ENCODE measurements at regions not wholly inside any gene's neighbourhood (a gene's known extent, or its start where the extent isn't known, plus 50 kb on each side); places are given as distances from the start of the nearest gene placed in this dataset.

DNA sequence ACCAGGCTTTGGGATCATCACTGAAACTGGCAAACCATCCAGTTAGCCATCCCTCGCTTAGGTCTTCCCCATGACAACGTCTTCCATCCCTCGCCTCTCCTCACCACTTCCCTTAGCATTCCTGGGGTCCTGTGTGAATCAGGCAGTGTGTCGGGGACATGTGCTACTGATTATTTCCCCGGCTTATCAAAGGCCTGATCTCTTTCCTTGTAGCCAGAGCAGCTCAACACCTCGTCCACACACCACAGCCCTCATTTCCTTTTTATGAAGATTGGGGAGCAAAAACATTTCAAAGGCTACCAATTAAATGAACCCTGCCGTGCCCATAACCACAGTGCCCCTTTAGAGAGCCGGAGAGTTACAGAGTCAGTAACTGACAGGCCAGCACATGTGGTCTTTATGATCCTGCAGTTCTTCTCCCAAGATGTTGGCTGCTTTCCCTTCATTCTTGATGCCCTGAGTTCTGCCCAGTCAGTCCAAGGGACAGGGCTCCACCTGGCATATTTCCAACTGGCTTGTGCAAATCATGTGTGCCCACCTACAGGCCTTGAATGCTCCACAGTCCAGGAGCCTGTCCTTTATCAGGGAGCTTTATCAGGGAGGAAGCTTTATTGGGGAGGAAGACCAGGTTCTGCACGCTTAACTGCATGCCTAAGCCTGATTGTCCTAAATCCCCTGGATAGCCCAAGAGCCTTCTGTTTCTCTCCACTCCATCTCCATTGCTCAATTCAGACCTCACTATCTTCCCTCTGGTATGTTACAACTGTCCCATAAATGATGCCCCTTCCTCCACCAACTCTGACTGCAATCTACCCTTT, 343.1 kb downstream of the CYRIA start:
- Histone ChIP-seq H3K9me3 (ENCODE audit: control insufficient read depth, insufficient read depth, low read length) (peaks cover 64% of the 10 kb centered on the region), H3K79me1 (ENCODE audit: low read depth in 1 of 2, low read length in 2 of 2) (no peaks in the 10 kb centered on the region), H2AK9ac (replicated peaks; ENCODE audit: low read depth, low read length, poor library complexity) (no peak overlapping the region), H3K9me1 (ENCODE audit: insufficient read depth, low read length) (no peaks in the 10 kb centered on the region), H3K4me1 (ENCODE audit: control insufficient read depth, insufficient read depth, low read length) (no peaks in the 10 kb centered on the region), H2AFZ (replicated peaks; ENCODE audit: low read length, poor library complexity) (no peak overlapping the region), H3K18ac (ENCODE audit: low read depth, low read length) (no peak overlapping the region), H3K27me3 (ENCODE audit: control insufficient read depth, insufficient read depth, low read length) (no peaks in the 10 kb centered on the region), H3K4ac (ENCODE audit: low read depth, low read length) (no peak overlapping the region), H3K23ac (ENCODE audit: low read depth, low read length) (no peak overlapping the region), H3K14ac (replicated peaks; ENCODE audit: low read depth, low read length) (no peak overlapping the region), H2BK20ac (ENCODE audit: low read depth, low read length) (no peak overlapping the region), H4K20me1 (ENCODE audit: insufficient read depth, low read length) (no peaks in the 10 kb centered on the region), H3K4me3 (ENCODE audit: insufficient read depth, low read depth, low read length) (no peak overlapping the region), H2BK120ac (ENCODE audit: low read depth, low read length) (no peak overlapping the region), H3K36me3 (ENCODE audit: control insufficient read depth, insufficient read depth, low read length) (no peaks in the 10 kb centered on the region), H3K9ac (ENCODE audit: low read depth, low read length) (no peak overlapping the region), H4K5ac (ENCODE audit: low read depth, low read length) (no peak overlapping the region), H4K91ac (ENCODE audit: insufficient read depth, low read depth, low read length) (no peak overlapping the region), H3K56ac (ENCODE audit: extremely low read depth, insufficient read depth, low read length) (no peak overlapping the region), H4K8ac (ENCODE audit: low read depth in 2 of 2, low read length in 2 of 2) (no peak overlapping the region), H2BK15ac (ENCODE audit: low read depth, low read length) (no peak overlapping the region), H3K27ac (ENCODE audit: insufficient read depth, low read length) (no peak overlapping the region), H2AK5ac (ENCODE audit: low read depth, low read length) (no peak overlapping the region), H3K4me2 (ENCODE audit: low read depth, low read length) (no peak overlapping the region), H2BK5ac (ENCODE audit: low read depth, low read length, poor library complexity, severe bottlenecking) (no peak overlapping the region)
- dilution Hi-C loops (cut with HindIII; ENCODE audit: low sequenced_read_pairs, unreplicated experiment): no loop called here
- ChIA-PET POLR2A (ENCODE audit: unreplicated experiment) (no interaction called here), CTCF (no interaction called here)
- in situ Hi-C loops (cut with MboI; ENCODE audit: low sequenced_read_pairs): no loop called here
- no TSS peak for BruUV-seq (replicated peaks)
- TF ChIP-seq CHD1 (IDR thresholded peaks at IDR 0.05; ENCODE audit: low read depth, low read length) (no peak), RFX5 (IDR thresholded peaks at IDR 0.05; ENCODE audit: low read depth, low read length) (no peak)
- intact Hi-C loops (cut with micrococcal nuclease): no loop called here
- DNase-seq: no peak
- WGBS, 2 experiments (ENCODE audit: extremely low coverage in 2 of 2, insufficient read length in 1 of 2): 43% methylated on average over 8 of the region's 9 CpGs; no CpG with 5 or more reads in 1 of the 2 experiments
- ATAC-seq (ENCODE audit: low read depth): no peak

Data from IMR-90 (cell line).